GM06990 (cell line): ENCODE measurements at regions not wholly inside any gene's neighbourhood (a gene's known extent, or its start where the extent isn't known, plus 50 kb on each side); places are given as distances from the start of the nearest gene placed in this dataset.

Experiments
- DNase-seq: peaks from one replicate; pipeline ENCODE4 v3.0.0-alpha.2; 2011; ENCODE audit not compliant: insufficient read length; ENCODE audit errors: extremely low read depth
- H3K27me3 ChIP-seq: replicated peaks from 2 replicates; pipeline ENCODE4 v1.6.0; 2011; ENCODE audit warnings: low read length; ENCODE audit not compliant: control insufficient read depth, insufficient read depth
- H3K36me3 ChIP-seq: 2 replicates; pipeline ENCODE4 v1.5.1; 2011; ENCODE audit warnings: low read length; ENCODE audit not compliant: control insufficient read depth, insufficient read depth
- H3K4me3 ChIP-seq: replicated peaks from 2 replicates; pipeline ENCODE4 v1.5.1; 2011; ENCODE audit warnings: low read depth, mild to moderate bottlenecking, control low read depth, low read length
- CTCF ChIP-seq: IDR thresholded peaks from 2 replicates; pipeline ENCODE4 v1.5.1; 2011; ENCODE audit warnings: low read length, control low read depth, mild to moderate bottlenecking, inconsistent platforms; ENCODE audit not compliant: insufficient read depth, poor library complexity, severe bottlenecking

DNA sequence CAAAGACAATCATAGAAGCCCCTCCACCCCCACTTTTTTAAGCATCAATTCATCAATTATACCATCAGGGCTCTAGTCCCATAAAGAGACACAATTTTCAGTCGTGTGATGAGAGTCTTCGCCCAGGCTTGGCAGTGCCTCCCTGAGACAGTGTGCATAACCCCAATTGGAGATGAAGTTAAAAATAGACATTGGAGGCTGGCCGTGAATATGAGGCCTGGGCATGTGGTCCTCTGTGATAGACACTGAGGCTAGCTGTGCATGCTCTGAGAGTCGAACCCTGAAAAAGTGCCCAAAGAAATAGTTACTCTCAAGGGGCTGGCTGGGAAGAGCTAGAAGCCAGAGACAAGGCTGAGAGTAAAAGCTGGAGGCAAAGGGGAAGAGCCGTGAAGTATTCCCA, 248.6 kb upstream of the NR4A3 start:
- no peaks in the 10 kb centered on the region for H3K36me3 ChIP-seq
- H3K27me3 ChIP-seq, result no peaks in the 10 kb centered on the region
- no peak overlapping the region for H3K4me3 ChIP-seq
- no peak for TF ChIP-seq CTCF
- no peak for DNase-seq

DNA sequence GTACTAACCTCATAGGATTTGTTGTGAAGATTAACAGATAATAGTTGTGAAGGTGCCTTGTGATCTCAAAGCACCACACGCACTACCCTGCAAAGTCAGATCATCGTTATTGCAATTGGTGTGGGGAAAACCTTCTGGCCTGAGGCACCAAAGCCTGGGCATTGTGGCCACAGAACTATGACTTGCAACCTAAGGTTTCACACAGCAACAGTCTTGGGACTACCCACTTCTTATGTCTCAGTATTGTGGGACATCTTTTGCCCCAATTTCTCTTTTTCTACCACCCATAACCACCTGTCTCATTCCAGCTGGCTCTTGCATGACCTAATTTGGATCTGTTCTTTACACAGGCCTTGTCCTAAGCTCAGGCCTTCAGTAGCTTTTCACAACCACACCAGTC, 247.8 kb upstream of the NR4A3 start:
- Histone ChIP-seq H3K27me3 (no peaks in the 10 kb centered on the region), H3K4me3 (no peak overlapping the region), H3K36me3 (no peaks in the 10 kb centered on the region)
- no peak for TF ChIP-seq CTCF
- DNase-seq, result no peak

DNA sequence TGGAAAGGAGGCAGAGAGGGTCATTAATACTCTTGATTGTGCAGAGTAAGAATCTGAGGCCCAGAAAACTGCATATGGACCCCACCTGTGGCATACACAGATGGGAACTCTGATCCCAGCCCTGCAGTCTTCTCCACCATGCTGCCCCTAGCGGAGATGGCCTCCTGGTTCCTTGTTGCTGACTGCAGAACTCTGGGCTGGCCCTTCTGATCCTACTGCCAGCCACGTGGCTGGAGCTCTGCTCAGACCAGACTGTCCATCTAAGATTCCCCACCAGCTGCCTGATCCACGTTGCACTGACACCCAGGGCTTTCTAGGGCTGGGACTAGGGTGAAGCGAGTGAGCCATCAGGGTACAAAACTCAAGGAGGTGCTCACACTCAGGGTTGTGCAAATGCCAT, 245.7 kb upstream of the NR4A3 start:
- peak; percentile 25 for TF ChIP-seq CTCF
- no peak for DNase-seq

DNA sequence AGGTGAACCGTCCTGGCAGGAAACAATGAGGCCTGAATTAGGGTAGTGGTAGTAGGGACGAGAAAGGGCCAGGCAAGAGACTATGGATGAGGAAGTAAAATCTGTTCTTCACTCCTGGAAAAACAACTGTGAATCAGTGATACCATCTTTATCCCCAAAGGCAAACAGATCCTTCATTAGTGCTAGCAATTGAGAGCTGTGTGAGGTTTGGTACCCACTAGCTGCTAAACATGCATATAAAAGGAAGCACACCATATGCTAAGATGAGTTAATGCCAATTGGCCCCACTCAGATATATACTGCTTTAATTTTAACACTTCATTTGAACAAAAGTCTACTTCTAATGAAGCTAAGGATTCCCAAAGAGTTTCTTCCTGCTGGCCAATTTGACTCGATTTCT, 244.8 kb upstream of the NR4A3 start:
- DNase-seq, result no peak
- no peak for TF ChIP-seq CTCF
- no peaks in the 10 kb centered on the region for H3K27me3 ChIP-seq
- no peak overlapping the region for H3K4me3 ChIP-seq
- no peaks in the 10 kb centered on the region for H3K36me3 ChIP-seq

More for the DNA sequence above, 245.7 kb upstream of the NR4A3 start:
- no peaks in the 10 kb centered on the region for H3K27me3 ChIP-seq
- no peaks in the 10 kb centered on the region for H3K36me3 ChIP-seq
- no peak overlapping the region for H3K4me3 ChIP-seq

DNA sequence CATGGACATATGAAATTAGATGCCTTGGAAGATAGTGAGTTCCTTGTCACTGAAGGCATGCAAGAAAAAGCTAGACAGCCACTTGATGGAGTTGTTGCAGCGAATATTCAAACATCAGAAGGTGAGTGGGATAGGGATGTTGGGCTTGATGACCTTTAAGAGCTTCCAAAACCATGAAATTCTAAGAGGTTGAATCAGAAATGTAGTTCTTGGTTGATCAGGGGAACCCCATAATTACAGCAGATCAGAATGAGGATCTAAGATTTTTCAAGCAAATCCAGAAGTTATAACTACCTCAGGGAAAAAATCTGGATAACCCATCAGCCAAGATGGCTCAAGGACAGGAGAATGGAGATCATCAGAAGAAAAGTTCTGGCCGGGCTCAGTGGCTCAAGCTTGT, 244.3 kb upstream of the NR4A3 start:
- Histone ChIP-seq H3K27me3 (no peaks in the 10 kb centered on the region), H3K36me3 (no peaks in the 10 kb centered on the region), H3K4me3 (no peak overlapping the region)
- no peak for TF ChIP-seq CTCF
- no peak for DNase-seq

DNA sequence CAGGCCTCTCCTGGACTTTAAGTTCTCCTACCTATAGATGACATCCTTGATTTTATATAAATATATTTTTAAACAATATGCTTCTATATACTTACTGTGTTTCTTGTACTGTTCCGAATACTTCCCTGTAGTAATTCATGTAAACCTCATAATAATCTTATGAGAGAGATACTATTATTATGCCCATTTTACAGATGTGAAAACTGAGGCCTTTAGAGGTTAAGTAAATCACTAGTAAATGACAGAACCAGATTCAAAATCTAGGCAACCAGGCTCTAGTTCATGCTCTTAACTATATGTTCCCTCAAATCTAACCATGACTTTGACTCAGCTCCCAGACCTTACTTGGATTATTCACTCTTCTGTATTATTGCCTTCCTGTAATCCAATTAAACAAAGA, 243.0 kb upstream of the NR4A3 start:
- no peak for TF ChIP-seq CTCF
- no peaks in the 10 kb centered on the region for H3K36me3 ChIP-seq
- DNase-seq, result no peak
- no peak overlapping the region for H3K4me3 ChIP-seq
- no peaks in the 10 kb centered on the region for H3K27me3 ChIP-seq
